Liver (tissue), 8 donors: ENCODE measurements at regions not wholly inside any gene's neighbourhood (a gene's known extent, or its start where the extent isn't known, plus 50 kb on each side); places are given as distances from the start of the nearest gene placed in this dataset.

Experiments
- DNase-seq: peaks from one replicate; pipeline ENCODE4 v3.0.0-alpha.2; 2017; ENCODE audit warnings: low spot score
- H3K27ac ChIP-seq, 2 donors: one replicate each; pipeline ENCODE4 v1.7.0; 2013; ENCODE audit warnings: inconsistent platforms in 2 of 2, low read length in 2 of 2, control low read depth in 1 of 2, low read depth in 1 of 2, mild to moderate bottlenecking in 1 of 2
- H3K27me3 ChIP-seq, 4 donors: one replicate each; pipeline versions ENCODE4 v1.6.1 to v1.7.0; 2013; ENCODE audit warnings: low read length in 3 of 4, inconsistent platforms in 1 of 4, mild to moderate bottlenecking in 1 of 4, moderate library complexity in 1 of 4; ENCODE audit not compliant: control insufficient read depth in 4 of 4, insufficient read depth in 4 of 4
- H3K36me3 ChIP-seq, 4 donors: one replicate each; pipeline versions ENCODE4 v1.6.1 to v1.7.0; 2013; ENCODE audit warnings: low read length in 3 of 4, mild to moderate bottlenecking in 3 of 4, low read depth in 1 of 4, moderate library complexity in 1 of 4; ENCODE audit not compliant: control insufficient read depth in 4 of 4, insufficient read depth in 3 of 4
- H3K4me1 ChIP-seq, 4 donors: one replicate each; pipeline versions ENCODE4 v1.6.1 to v1.7.0; 2013; ENCODE audit warnings: low read length in 3 of 4, mild to moderate bottlenecking in 3 of 4, moderate library complexity in 1 of 4; ENCODE audit not compliant: control insufficient read depth in 4 of 4, insufficient read depth in 4 of 4
- H3K4me3 ChIP-seq, 3 donors: one replicate each; pipeline versions ENCODE4 v1.6.1 to v1.7.0; 2013; ENCODE audit warnings: low read length in 3 of 3, control low read depth in 1 of 3, low read depth in 1 of 3, mild to moderate bottlenecking in 1 of 3
- H3K9ac ChIP-seq, 2 donors: one replicate each; pipeline ENCODE4 v1.7.0; 2013; ENCODE audit warnings: low read length in 2 of 2, mild to moderate bottlenecking in 2 of 2, moderate library complexity in 2 of 2, control low read depth in 1 of 2, low read depth in 1 of 2
- H3K9me3 ChIP-seq, 4 donors: one replicate each; pipeline versions ENCODE4 v1.6.1 to v1.7.0; 2013; ENCODE audit warnings: low read length in 3 of 4; ENCODE audit not compliant: control insufficient read depth in 4 of 4
- EGR1 ChIP-seq, 2 donors: IDR thresholded peaks; 2 replicates each; pipeline ENCODE4 v1.6.1; 2016 to 2018; ENCODE audit warnings: antibody characterized with exemption in 2 of 2, low read depth in 2 of 2
- FOXA1 ChIP-seq: IDR thresholded peaks from 2 replicates; pipeline ENCODE4 v1.6.1; 2016; ENCODE audit warnings: antibody characterized with exemption
- FOXA2 ChIP-seq: IDR thresholded peaks from 2 replicates; pipeline ENCODE4 v1.6.1; 2016; ENCODE audit warnings: antibody characterized with exemption
- HNF4A ChIP-seq, 2 donors: conservative IDR thresholded peaks; 2 replicates each; pipeline ENCODE4 v1.6.1; 2016; ENCODE audit warnings: antibody characterized with exemption in 2 of 2, mild to moderate bottlenecking in 2 of 2
- HNF4G ChIP-seq: IDR thresholded peaks from 2 replicates; pipeline ENCODE4 v1.6.1; 2016; ENCODE audit warnings: antibody characterized with exemption
- JUND ChIP-seq, 2 donors: IDR thresholded peaks; 2 replicates each; pipeline ENCODE4 v1.6.1; 2016; ENCODE audit warnings: antibody characterized with exemption in 2 of 2
- NR2F2 ChIP-seq: IDR thresholded peaks from 2 replicates; pipeline ENCODE4 v1.6.1; 2016; ENCODE audit warnings: antibody characterized with exemption
- RAD21 ChIP-seq, 2 donors: IDR thresholded peaks; 2 replicates each; pipeline ENCODE4 v1.6.1; 2016; ENCODE audit warnings: antibody characterized with exemption in 2 of 2, mild to moderate bottlenecking in 2 of 2
- RXRA ChIP-seq, 2 donors: IDR thresholded peaks; 2 replicates each; pipeline ENCODE4 v1.6.1; 2017 to 2018; ENCODE audit warnings: antibody characterized with exemption in 2 of 2, mild to moderate bottlenecking in 1 of 2
- SP1 ChIP-seq: IDR thresholded peaks from 2 replicates; pipeline ENCODE4 v1.6.1; 2018; ENCODE audit warnings: antibody characterized with exemption, mild to moderate bottlenecking
- TAF1 ChIP-seq: conservative IDR thresholded peaks from 2 replicates; pipeline ENCODE4 v1.6.1; 2016; ENCODE audit warnings: antibody characterized with exemption, mild to moderate bottlenecking
- YY1 ChIP-seq: IDR thresholded peaks from 2 replicates; pipeline ENCODE4 v1.6.1; 2016; ENCODE audit warnings: antibody characterized with exemption, mild to moderate bottlenecking
- WGBS: extraction: QIAGEN DNeasy Blood & Tissue Kit; methylation state at CpG from one replicate; pipeline ENCODE4 v1.1.7; 2013; 5-methylcytosine and 5-hydroxymethylcytosine counted together
- TF ChIP-seq, protein P1 (sequence below): fragments of 150-350 bp; IDR thresholded peaks from 2 replicates; pipeline ENCODE4 v1.5.1; 2017; ENCODE audit warnings: improper control_type of control experiment, low read depth, low read length; ENCODE audit not compliant: missing input control
- TF ChIP-seq, protein P2 (sequence below): IDR thresholded peaks from 2 replicates; pipeline ENCODE4 v1.6.1; 2016; ENCODE audit warnings: antibody characterized with exemption
- TF ChIP-seq, protein P3 (sequence below): IDR thresholded peaks from 2 replicates; pipeline ENCODE4 v1.6.1; 2016; ENCODE audit warnings: antibody characterized with exemption
- TF ChIP-seq, protein P4 (sequence below): IDR thresholded peaks from 2 replicates; pipeline ENCODE4 v1.6.1; 2016; ENCODE audit warnings: antibody characterized with exemption, mild to moderate bottlenecking
- donor health status: healthy.
- donor health status: healthy.
- donor health status: healthy.
- donor health status: healthy.
- donor health status: healthy.

DNA sequence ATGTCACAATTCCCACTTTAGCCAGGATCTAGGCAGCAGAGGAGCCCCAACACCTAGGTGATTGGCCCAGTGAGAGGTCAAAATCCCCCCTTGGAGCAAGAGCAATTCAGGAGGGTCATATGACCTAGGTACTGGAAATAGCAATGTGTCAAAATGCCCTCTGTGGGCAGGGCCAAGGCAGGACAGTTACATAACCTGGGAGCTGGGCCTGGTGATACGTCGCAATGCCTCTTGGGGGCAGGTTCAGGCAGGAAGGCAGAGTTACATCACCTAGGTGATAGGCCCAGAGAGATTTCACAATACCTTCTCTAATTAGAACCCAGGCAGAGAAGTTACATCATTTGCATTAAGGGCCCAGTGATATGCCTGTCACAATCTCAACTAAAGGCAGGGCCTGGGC lies 1906.3 kb downstream of the TP53TG3F start:
- peaks cover 0 to 3% (median 1%) of the 10 kb centered on the region in 4 donors for H3K27me3 ChIP-seq
- WGBS, result 36% methylated on average over 2 of the region's 2 CpGs
- TF ChIP-seq RAD21 (IDR thresholded peaks at IDR 0.05) (no peak), JUND (IDR thresholded peaks at IDR 0.05) (peak in 1 of 2 donors; percentile 22), HNF4A (conservative IDR thresholded peaks at IDR 0.05) (peak in 1 of 2 donors; percentile 41), RXRA (IDR thresholded peaks at IDR 0.05) (peak in 1 of 2 donors; percentile 76)
- TF ChIP-seq, protein P1, sequence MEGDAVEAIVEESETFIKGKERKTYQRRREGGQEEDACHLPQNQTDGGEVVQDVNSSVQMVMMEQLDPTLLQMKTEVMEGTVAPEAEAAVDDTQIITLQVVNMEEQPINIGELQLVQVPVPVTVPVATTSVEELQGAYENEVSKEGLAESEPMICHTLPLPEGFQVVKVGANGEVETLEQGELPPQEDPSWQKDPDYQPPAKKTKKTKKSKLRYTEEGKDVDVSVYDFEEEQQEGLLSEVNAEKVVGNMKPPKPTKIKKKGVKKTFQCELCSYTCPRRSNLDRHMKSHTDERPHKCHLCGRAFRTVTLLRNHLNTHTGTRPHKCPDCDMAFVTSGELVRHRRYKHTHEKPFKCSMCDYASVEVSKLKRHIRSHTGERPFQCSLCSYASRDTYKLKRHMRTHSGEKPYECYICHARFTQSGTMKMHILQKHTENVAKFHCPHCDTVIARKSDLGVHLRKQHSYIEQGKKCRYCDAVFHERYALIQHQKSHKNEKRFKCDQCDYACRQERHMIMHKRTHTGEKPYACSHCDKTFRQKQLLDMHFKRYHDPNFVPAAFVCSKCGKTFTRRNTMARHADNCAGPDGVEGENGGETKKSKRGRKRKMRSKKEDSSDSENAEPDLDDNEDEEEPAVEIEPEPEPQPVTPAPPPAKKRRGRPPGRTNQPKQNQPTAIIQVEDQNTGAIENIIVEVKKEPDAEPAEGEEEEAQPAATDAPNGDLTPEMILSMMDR, result no peak
- TF ChIP-seq, protein P2, sequence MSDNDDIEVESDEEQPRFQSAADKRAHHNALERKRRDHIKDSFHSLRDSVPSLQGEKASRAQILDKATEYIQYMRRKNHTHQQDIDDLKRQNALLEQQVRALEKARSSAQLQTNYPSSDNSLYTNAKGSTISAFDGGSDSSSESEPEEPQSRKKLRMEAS, result no peak

DNA sequence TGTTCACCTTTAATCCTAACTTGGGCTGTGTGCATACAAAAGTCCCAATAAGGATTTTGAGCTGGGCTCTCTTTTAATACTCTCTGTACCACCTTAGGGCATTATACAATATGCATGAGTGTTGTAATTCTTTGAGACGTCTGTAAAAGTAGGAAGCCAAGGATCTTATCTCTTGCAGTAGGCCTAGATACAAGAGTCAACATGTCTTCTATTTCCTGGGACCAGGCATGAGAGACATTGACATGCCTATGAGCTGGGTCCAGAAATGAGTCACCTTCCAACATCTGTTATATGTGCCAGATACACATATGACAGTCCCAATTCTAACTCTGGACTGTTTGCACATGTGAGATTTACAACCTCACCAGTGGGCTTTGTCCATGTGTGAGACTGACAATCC lies 1911.2 kb downstream of the TP53TG3F start:
- TF ChIP-seq, protein P3, sequence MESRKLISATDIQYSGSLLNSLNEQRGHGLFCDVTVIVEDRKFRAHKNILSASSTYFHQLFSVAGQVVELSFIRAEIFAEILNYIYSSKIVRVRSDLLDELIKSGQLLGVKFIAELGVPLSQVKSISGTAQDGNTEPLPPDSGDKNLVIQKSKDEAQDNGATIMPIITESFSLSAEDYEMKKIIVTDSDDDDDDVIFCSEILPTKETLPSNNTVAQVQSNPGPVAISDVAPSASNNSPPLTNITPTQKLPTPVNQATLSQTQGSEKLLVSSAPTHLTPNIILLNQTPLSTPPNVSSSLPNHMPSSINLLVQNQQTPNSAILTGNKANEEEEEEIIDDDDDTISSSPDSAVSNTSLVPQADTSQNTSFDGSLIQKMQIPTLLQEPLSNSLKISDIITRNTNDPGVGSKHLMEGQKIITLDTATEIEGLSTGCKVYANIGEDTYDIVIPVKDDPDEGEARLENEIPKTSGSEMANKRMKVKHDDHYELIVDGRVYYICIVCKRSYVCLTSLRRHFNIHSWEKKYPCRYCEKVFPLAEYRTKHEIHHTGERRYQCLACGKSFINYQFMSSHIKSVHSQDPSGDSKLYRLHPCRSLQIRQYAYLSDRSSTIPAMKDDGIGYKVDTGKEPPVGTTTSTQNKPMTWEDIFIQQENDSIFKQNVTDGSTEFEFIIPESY, result no peak
- TF ChIP-seq HNF4G (no peak), TAF1 (no peak), EGR1 (IDR thresholded peaks at IDR 0.05; ENCODE audit: low read depth in 2 of 2) (no peak), FOXA1 (no peak), SP1 (no peak), FOXA2 (no peak), JUND (IDR thresholded peaks at IDR 0.05) (no peak), YY1 (no peak), HNF4A (conservative IDR thresholded peaks at IDR 0.05) (no peak), NR2F2 (no peak)
- TF ChIP-seq, protein P2, result no peak
- TF ChIP-seq, protein P4, sequence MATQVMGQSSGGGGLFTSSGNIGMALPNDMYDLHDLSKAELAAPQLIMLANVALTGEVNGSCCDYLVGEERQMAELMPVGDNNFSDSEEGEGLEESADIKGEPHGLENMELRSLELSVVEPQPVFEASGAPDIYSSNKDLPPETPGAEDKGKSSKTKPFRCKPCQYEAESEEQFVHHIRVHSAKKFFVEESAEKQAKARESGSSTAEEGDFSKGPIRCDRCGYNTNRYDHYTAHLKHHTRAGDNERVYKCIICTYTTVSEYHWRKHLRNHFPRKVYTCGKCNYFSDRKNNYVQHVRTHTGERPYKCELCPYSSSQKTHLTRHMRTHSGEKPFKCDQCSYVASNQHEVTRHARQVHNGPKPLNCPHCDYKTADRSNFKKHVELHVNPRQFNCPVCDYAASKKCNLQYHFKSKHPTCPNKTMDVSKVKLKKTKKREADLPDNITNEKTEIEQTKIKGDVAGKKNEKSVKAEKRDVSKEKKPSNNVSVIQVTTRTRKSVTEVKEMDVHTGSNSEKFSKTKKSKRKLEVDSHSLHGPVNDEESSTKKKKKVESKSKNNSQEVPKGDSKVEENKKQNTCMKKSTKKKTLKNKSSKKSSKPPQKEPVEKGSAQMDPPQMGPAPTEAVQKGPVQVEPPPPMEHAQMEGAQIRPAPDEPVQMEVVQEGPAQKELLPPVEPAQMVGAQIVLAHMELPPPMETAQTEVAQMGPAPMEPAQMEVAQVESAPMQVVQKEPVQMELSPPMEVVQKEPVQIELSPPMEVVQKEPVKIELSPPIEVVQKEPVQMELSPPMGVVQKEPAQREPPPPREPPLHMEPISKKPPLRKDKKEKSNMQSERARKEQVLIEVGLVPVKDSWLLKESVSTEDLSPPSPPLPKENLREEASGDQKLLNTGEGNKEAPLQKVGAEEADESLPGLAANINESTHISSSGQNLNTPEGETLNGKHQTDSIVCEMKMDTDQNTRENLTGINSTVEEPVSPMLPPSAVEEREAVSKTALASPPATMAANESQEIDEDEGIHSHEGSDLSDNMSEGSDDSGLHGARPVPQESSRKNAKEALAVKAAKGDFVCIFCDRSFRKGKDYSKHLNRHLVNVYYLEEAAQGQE, result no peak
- no peak overlapping the region for H3K9ac ChIP-seq
- peaks cover 0 to 2% (median 0%) of the 10 kb centered on the region in 4 donors for H3K27me3 ChIP-seq
- no peak for DNase-seq
- WGBS, result 56% methylated on average over 1 of the region's 1 CpG
- peaks cover 0 to 5% (median 0%) of the 10 kb centered on the region in 4 donors for H3K9me3 ChIP-seq
- no peak overlapping the region for H3K4me3 ChIP-seq
- no peak overlapping the region for H3K27ac ChIP-seq
- no peaks in the 10 kb centered on the region for H3K4me1 ChIP-seq
- H3K36me3 ChIP-seq, result no peaks in the 10 kb centered on the region

More for the DNA sequence above, 1906.3 kb downstream of the TP53TG3F start:
- Histone ChIP-seq H3K9me3 (peaks cover 0 to 5% (median 1%) of the 10 kb centered on the region in 4 donors), H3K9ac (no peak overlapping the region), H3K4me3 (no peak overlapping the region), H3K4me1 (no peaks in the 10 kb centered on the region), H3K36me3 (no peaks in the 10 kb centered on the region), H3K27ac (no peak overlapping the region)
- no peak for DNase-seq
